SHP77 (cell line): ENCODE measurements at regions not wholly inside any gene's neighbourhood (a gene's known extent, or its start where the extent isn't known, plus 50 kb on each side); places are given as distances from the start of the nearest gene placed in this dataset.
A peak's percentile ranks its signal among the peaks of the same experiment; 100 is the strongest.

Experiments used
- DNase-seq, 2 experiments: peaks; one replicate each; lab custom pipeline; 2025; lab: John Stamatoyannopoulos, UW

DNA sequence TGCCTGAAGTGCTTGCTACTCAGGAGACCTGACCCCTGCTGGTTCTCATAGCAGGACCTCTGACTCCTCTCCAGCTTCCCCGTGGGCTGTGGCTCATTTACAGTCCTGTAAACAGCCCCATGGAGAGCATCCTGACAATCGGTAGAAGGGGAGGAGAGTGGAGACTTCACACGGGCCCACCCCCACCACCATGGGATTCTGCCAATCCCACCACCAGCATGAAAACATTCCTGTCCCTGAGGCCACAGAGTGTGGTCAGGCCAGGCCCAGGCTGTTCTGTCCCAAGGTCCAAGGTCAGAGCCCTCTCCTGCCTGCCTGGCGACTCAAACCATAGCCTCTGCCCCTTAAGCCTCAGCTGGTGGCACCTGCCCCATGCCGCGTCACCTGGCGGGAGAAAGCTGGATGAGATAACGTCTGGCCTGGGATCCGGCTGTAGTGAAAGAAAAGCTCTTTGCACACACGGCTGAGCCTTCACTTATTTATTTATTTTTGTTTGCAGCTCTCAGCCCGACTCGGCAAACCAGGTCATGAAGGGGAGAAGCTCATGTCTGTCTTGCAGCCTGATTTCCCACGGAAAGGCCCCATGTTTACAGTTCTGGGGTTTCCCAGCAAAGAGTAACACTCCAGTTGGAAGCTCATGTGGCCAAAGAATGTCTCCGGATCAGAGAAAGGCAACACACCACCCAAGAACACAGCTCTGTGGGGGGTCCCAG, 293.6 kb upstream of the ZMIZ1 start:
- peak; percentile 53 to 57 for DNase-seq

DNA sequence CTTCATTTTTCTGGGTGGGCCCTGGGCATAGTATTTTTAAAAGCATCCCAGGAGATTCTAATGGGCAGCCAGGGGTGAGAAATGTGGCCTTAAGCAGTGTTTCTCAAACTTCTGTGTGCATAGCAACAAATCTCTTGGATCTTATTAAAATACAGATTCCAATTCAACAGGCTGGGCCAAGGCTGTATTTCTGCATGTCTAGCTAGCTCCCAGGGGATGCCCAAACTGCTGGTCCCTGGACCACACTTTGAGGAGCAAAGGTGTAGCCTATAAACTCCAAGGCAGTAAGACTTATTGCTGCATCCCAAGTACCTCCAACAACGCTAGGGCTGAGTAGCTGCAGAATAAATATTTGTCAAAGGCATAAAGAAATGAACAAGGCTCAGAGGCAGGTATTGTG, 292.9 kb upstream of the ZMIZ1 start:
- DNase-seq: no peak

DNA sequence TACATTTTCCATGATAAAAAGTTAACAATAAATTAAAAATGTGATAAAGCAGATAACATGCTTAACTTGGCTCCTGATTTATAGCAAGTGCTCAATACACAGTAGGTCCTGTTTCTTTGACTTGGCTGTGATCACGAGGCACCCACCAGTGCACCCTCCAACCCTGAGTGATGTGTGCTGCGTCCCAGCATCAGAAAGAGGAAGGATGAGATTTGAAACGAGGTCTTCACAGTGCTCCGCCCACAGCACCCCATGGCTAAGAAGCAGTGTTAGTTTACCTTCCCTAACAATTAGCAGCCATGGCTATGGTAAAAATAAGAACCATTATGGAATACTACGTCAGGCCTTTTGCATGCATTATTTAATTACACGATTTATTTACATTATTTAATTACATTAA, 292.0 kb upstream of the ZMIZ1 start:
- DNase-seq: no peak

- DNase-seq: no peak
Measured at GRCh38 chr10:78777466-78777865, 291.3 kb upstream of the ZMIZ1 start.

- no peak for DNase-seq
Measured at GRCh38 chr10:78777867-78778266, 290.9 kb upstream of the ZMIZ1 start.

DNA sequence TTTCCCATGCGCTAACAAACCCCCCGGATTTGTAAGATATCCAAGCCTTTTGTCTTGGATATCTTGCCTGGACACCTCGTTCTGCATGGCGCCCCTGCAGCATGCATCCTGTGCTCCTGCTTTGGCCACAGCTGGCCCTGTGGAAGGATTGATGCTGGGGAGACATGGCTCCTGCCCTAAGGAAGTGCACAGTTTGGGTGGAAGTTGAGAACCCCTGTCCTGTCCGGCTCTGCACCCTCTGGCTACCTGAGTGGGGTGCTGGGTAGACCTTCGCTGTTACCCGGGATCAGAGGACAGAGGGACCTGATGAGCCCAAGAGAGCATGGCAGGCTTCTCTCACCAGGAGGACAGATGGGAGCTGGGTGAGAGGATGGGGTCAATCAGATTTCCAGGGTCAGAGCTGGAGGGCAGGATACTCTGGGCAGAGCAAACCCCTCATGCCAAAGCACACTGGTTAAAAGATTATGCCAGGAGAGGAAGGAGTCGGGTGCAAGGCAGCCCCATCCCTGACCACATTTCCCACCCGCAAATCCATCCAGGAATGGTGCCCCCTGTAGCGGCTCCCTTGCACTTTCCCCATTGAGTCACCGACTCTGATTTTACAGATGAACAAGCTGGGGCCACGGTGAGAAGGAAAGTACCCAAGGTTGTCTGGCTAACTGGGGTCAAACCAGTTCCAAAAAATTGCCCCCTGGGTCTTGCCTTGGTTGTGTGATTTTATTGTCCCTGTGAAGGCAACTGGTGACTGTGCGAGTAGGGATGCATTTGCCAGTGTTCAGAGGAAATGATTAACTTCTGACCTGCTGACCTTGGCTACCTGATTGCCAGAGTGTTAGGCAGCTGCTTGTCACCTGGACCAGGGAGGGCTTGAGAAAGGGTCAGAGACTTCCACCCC, 290.1 kb upstream of the ZMIZ1 start:
- DNase-seq: no peak

GRCh38 chr10:78779339-78779955, 289.3 kb upstream of the ZMIZ1 start:
- no peak for DNase-seq

DNA sequence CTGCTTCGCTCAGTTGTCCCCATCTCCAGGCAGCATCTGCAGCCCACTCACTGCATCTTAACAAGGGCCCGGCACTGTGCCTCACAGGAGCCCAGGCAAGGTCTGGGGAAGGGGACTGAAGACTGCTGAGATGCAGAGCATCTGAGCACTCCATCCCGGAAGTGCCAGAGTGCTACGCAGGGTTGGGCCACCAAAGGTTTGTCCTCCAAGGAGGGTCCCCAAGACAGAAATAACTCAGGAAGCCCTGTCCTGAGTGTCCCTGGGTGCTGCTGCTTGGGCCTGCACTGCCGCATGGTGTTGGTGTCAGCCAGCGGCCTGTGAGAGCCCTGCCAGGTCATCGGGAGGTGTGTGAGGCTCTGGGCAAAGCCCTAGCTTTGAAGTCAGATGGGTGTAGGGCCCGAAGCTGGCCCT, 288.2 kb upstream of the ZMIZ1 start:
- DNase-seq: no peak

GRCh38 chr10:78781251-78781913, 287.4 kb upstream of the ZMIZ1 start:
- DNase-seq: no peak

GRCh38 chr10:78781991-78782390, 286.8 kb upstream of the ZMIZ1 start:
- DNase-seq: no peak

DNA sequence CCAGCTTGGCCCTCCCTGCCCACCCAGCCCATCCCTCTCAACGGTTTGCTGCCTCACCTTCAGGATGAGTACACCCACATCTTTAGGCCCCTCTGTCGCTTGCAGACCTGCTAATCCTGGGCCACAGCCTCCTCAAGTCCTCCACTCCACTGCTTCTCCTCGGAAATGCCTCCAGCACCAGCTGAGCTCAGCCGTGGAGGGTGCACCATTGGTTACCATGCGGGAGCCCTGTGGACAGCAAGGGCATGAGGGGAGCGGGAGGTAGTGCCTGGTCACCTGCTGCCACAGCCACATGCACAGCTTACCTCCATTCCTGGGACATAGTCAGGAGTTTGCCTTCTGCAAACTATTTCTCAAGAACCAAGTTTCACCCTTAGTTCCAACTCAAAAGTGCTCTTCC, 286.3 kb upstream of the ZMIZ1 start:
- DNase-seq: no peak

GRCh38 chr10:78783753-78784152, 285.0 kb upstream of the ZMIZ1 start:
- DNase-seq: no peak

- DNase-seq: no peak
Measured at GRCh38 chr10:78784546-78784945, 284.2 kb upstream of the ZMIZ1 start.

- DNase-seq: no peak
Measured at GRCh38 chr10:78785066-78785465, 283.7 kb upstream of the ZMIZ1 start.

DNA sequence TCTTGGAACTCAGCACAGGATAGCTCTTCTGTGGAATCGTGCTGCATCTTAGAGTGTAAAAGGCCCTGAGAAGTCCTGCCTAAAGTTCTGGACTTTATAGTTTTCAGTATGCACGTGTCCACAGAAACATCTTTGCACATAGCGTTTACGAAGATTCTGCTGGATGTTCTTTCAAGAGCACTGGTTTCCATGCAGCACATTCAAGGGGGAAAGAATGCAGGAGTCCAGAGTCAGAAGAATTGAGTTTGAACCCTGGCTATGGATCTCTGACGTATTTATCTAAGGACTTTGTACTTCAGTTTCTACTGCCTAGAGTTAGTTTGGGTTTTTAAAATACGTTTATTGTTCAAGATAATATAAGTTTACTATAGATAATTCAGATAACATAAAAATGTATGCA, 282.8 kb upstream of the ZMIZ1 start:
- no peak for DNase-seq

DNA sequence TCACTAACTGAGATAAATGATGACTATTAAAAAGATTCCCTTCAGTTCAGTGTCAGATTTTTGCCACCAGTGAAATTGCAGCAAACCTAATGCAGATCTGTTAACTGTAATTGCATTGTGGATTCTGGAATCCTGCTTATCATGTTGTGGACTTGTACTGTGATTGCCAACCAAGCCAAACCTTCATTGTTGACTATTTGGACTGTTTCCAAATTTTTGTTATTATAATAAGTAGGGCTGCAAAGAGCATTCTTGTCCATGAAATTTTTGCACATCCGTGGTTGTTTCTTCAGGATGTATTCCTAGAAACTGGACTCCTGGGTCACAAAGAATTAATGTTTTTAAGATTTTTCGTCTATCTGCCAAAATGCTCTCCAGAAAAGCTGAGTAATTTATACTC, 281.6 kb upstream of the ZMIZ1 start:
- DNase-seq: no peak

GRCh38 chr10:78794736-78795455, 273.9 kb upstream of the ZMIZ1 start:
- no peak for DNase-seq

- DNase-seq: no peak
Measured at GRCh38 chr10:78798976-78799730, 269.6 kb upstream of the ZMIZ1 start.

DNA sequence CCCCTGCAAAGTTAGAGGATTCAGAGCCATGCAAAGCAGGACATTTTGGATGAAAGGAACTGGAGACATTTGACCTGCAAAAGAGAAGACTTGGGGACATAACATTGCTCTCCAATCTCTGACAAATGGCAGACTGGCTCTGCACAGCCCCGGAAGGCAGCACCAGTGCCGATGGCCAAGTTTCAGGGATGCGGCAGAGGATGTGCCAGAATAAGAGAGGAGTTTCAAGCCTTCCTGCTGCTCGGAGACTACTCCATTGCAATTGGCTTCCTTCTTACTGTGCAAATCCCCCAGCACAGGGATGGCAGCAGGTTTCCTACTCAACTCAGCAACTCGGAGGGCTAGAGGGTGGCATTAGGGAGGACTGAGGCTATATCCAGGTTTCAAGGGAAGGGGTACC, 268.8 kb upstream of the ZMIZ1 start:
- no peak for DNase-seq

DNA sequence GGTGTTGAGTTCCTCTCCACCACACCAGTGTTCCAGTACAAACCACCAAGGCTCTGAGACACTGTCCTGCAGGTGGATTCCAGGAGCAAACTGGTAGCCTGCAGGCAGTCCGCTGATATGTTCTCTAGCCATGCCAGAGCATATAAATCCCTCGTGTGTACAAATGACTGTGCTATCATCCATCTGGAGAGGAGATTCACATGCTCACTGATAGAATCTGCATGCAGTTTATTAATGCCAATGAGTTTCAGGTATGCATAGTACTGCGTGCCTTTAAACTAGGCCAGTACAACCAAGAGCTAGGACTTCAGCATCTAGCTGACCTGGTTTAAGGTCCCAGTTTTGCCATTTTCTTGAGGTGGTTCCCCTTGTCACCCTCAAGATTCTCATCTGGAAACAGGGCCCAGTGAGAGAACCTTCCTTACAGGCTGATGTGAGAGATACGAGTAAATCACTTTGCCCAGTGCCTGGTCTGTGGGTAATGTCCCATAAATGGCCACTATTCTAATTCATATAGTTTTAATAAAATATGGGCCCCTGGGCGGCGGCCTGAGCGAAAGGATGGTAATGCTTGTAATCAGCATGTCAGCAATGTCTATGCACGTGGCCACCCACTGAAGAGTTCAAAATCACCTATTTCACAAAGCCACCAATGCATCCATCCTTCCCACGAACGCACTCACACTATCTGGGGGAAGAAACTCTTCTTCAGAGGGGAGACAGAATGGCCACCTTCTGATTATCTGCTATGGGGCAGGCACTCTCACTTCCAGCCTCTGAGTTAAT, 268.0 kb upstream of the ZMIZ1 start:
- DNase-seq: no peak
